IMR-90 (cell line): ENCODE measurements at regions not wholly inside any gene's neighbourhood (a gene's known extent, or its start where the extent isn't known, plus 50 kb on each side); places are given as distances from the start of the nearest gene placed in this dataset.

Experiments used
- ATAC-seq: fragments of 200-7000 bp; cut with Tn5 transposase; 2 replicates; pipeline ENCODE4 v1.9.1; 2020; ENCODE audit warnings: low read depth, mild to moderate bottlenecking, moderate library complexity
- BruUV-seq: library from RNA; stranded (reverse); fragments of 400-500 nt; replicated peaks from 2 replicates; lab custom pipeline; 2021; lab: Mats Ljungman, UMichigan
- CTCF ChIA-PET: fragments of 300-600 bp; formaldehyde crosslinking; extraction: SDS; loops from one replicate; lab custom pipeline; 2021; ENCODE audit warnings: antibody characterized with exemption; lab: Yijun Ruan, JAX
- POLR2A ChIA-PET: fragments of 300-600 bp; sonication (Branson Sonifier 250); formaldehyde crosslinking; loops from one replicate; lab custom pipeline; 2022; ENCODE audit warnings: antibody characterized with exemption; ENCODE audit not compliant: unreplicated experiment; lab: Charles Lee
- DNase-seq: peaks from one replicate; pipeline ENCODE4 v3.0.0; 2013
- H2AFZ ChIP-seq: replicated peaks from 2 replicates; pipeline ENCODE3; 2013; ENCODE audit warnings: low read length, mild to moderate bottlenecking; ENCODE audit not compliant: poor library complexity
- H2AK5ac ChIP-seq: 2 replicates; pipeline ENCODE4 v1.6.1; 2013; ENCODE audit warnings: low read depth, low read length, inconsistent platforms
- H2AK9ac ChIP-seq: replicated peaks from 2 replicates; pipeline ENCODE3; 2013; ENCODE audit warnings: mild to moderate bottlenecking, low read depth, low read length, moderate library complexity; ENCODE audit not compliant: poor library complexity
- H2BK120ac ChIP-seq: 2 replicates; pipeline ENCODE4 v1.6.1; 2013; ENCODE audit warnings: low read depth, low read length, inconsistent platforms
- H2BK15ac ChIP-seq: 3 replicates; pipeline ENCODE4 v1.6.1; 2013; ENCODE audit warnings: low read depth, low read length, inconsistent platforms
- H2BK20ac ChIP-seq: 2 replicates; pipeline ENCODE4 v1.6.1; 2013; ENCODE audit warnings: low read depth, mild to moderate bottlenecking, inconsistent platforms, low read length, moderate library complexity
- H2BK5ac ChIP-seq: 2 replicates; pipeline ENCODE4 v1.6.1; 2013; ENCODE audit warnings: mild to moderate bottlenecking, low read depth, low read length, inconsistent platforms; ENCODE audit not compliant: poor library complexity, severe bottlenecking
- H3K14ac ChIP-seq: replicated peaks from 2 replicates; pipeline ENCODE4 v1.6.1; 2013; ENCODE audit warnings: low read depth, low read length, inconsistent platforms
- H3K18ac ChIP-seq: 2 replicates; pipeline ENCODE4 v1.6.1; 2013; ENCODE audit warnings: low read depth, low read length, control low read depth
- H3K23ac ChIP-seq: 2 replicates; pipeline ENCODE4 v1.6.1; 2013; ENCODE audit warnings: low read depth, low read length, inconsistent platforms
- H3K27ac ChIP-seq: 2 replicates; pipeline ENCODE4 v1.5.1; 2013; ENCODE audit warnings: mild to moderate bottlenecking, control low read depth, low read length; ENCODE audit not compliant: insufficient read depth
- H3K27me3 ChIP-seq: 2 replicates; pipeline ENCODE4 v1.6.1; 2013; ENCODE audit warnings: low read length; ENCODE audit not compliant: control insufficient read depth, insufficient read depth
- H3K36me3 ChIP-seq: 2 replicates; pipeline ENCODE4 v1.6.1; 2013; ENCODE audit warnings: low read length, mixed read lengths; ENCODE audit not compliant: control insufficient read depth, insufficient read depth
- H3K4ac ChIP-seq: 2 replicates; pipeline ENCODE4 v1.6.1; 2013; ENCODE audit warnings: low read depth, low read length, inconsistent platforms
- H3K4me1 ChIP-seq: 2 replicates; pipeline ENCODE4 v1.6.1; 2013; ENCODE audit warnings: low read length, mixed read lengths; ENCODE audit not compliant: control insufficient read depth, insufficient read depth
- H3K4me2 ChIP-seq: 2 replicates; pipeline ENCODE4 v1.6.1; 2013; ENCODE audit warnings: low read depth, mild to moderate bottlenecking, control low read depth, low read length, moderate library complexity
- H3K4me3 ChIP-seq: 2 replicates; pipeline ENCODE4 v1.5.1; 2013; ENCODE audit warnings: low read depth, mild to moderate bottlenecking, control low read depth, low read length, moderate library complexity; ENCODE audit not compliant: insufficient read depth
- H3K56ac ChIP-seq: 2 replicates; pipeline ENCODE4 v1.6.1; 2013; ENCODE audit warnings: low read length, inconsistent platforms; ENCODE audit not compliant: insufficient read depth; ENCODE audit errors: extremely low read depth
- H3K79me1 ChIP-seq, 2 experiments: 2 replicates each; pipeline ENCODE4 v1.6.1; 2013; ENCODE audit warnings: low read length in 2 of 2, inconsistent platforms in 1 of 2, low read depth in 1 of 2
- H3K9ac ChIP-seq: 2 replicates; pipeline ENCODE4 v1.6.1; 2013; ENCODE audit warnings: low read depth, low read length, control low read depth
- H3K9me1 ChIP-seq: 2 replicates; pipeline ENCODE4 v1.6.1; 2013; ENCODE audit warnings: low read length, inconsistent platforms; ENCODE audit not compliant: insufficient read depth
- H3K9me3 ChIP-seq: 2 replicates; pipeline ENCODE4 v1.6.1; 2013; ENCODE audit warnings: low read length; ENCODE audit not compliant: control insufficient read depth, insufficient read depth
- H4K20me1 ChIP-seq: 2 replicates; pipeline ENCODE4 v1.6.1; 2013; ENCODE audit warnings: low read length, inconsistent platforms; ENCODE audit not compliant: insufficient read depth
- H4K5ac ChIP-seq: 2 replicates; pipeline ENCODE4 v1.6.1; 2013; ENCODE audit warnings: mild to moderate bottlenecking, low read depth, low read length, control low read depth
- H4K8ac ChIP-seq, 2 experiments: 2 replicates each; pipeline ENCODE4 v1.6.1; 2013; ENCODE audit warnings: low read depth in 2 of 2, low read length in 2 of 2, control low read depth in 1 of 2, inconsistent platforms in 1 of 2
- H4K91ac ChIP-seq: 2 replicates; pipeline ENCODE4 v1.6.1; 2013; ENCODE audit warnings: low read depth, low read length, inconsistent platforms; ENCODE audit not compliant: insufficient read depth
- BHLHE40 ChIP-seq: fragments of 150-350 bp; IDR thresholded peaks from 2 replicates; pipeline ENCODE4 v1.6.1; 2016; ENCODE audit warnings: mild to moderate bottlenecking, low read depth, low read length
- CEBPB ChIP-seq: IDR thresholded peaks from 2 replicates; pipeline ENCODE4 v1.6.1; 2012; ENCODE audit warnings: low read depth, low read length, improper control_type of control experiment
- CHD1 ChIP-seq: IDR thresholded peaks from 2 replicates; pipeline ENCODE4 v1.6.1; 2012; ENCODE audit warnings: low read depth, low read length, improper control_type of control experiment
- CTCF ChIP-seq: conservative IDR thresholded peaks from 2 replicates; pipeline ENCODE4 v1.5.1; 2012; ENCODE audit warnings: mild to moderate bottlenecking, low read depth, low read length, improper control_type of control experiment
- ELK1 ChIP-seq: fragments of 150-350 bp; IDR thresholded peaks from 2 replicates; pipeline ENCODE4 v1.6.1; 2016; ENCODE audit warnings: low read depth, mild to moderate bottlenecking, low read length, moderate library complexity, borderline replicate concordance
- FOS ChIP-seq: fragments of 150-350 bp; IDR thresholded peaks from 2 replicates; pipeline ENCODE4 v1.6.1; 2016; ENCODE audit warnings: low read depth, low read length
- MAFK ChIP-seq: IDR thresholded peaks from 2 replicates; pipeline ENCODE4 v1.6.1; 2012; ENCODE audit warnings: low read depth, low read length, improper control_type of control experiment
- MAZ ChIP-seq: IDR thresholded peaks from 2 replicates; pipeline ENCODE4 v1.6.1; 2012; ENCODE audit warnings: low read depth, mild to moderate bottlenecking, low read length, improper control_type of control experiment, moderate library complexity, borderline replicate concordance
- MXI1 ChIP-seq: IDR thresholded peaks from 2 replicates; pipeline ENCODE4 v1.6.1; 2012; ENCODE audit warnings: low read depth, mild to moderate bottlenecking, low read length, moderate library complexity, borderline replicate concordance
- NFE2L2 ChIP-seq: fragments of 150-350 bp; IDR thresholded peaks from 2 replicates; pipeline ENCODE4 v1.6.1; 2016; ENCODE audit warnings: low read depth, mild to moderate bottlenecking, low read length
- POLR2A ChIP-seq: IDR thresholded peaks from 2 replicates; pipeline ENCODE4 v1.6.1; 2012; ENCODE audit warnings: mild to moderate bottlenecking, low read depth, low read length
- RAD21 ChIP-seq: IDR thresholded peaks from 2 replicates; pipeline ENCODE4 v1.6.1; 2012; ENCODE audit warnings: low read length, improper control_type of control experiment
- RCOR1 ChIP-seq: IDR thresholded peaks from 2 replicates; pipeline ENCODE4 v1.6.1; 2012; ENCODE audit warnings: mild to moderate bottlenecking, low read length, improper control_type of control experiment; ENCODE audit not compliant: insufficient replicate concordance
- RFX5 ChIP-seq: IDR thresholded peaks from 2 replicates; pipeline ENCODE4 v1.8.0; 2012; ENCODE audit warnings: low read depth, mild to moderate bottlenecking, low read length, moderate library complexity
- SMC3 ChIP-seq: fragments of 150-350 bp; IDR thresholded peaks from 2 replicates; pipeline ENCODE4 v1.6.1; 2016; ENCODE audit warnings: low read depth, mild to moderate bottlenecking, antibody characterized with exemption, low read length, moderate library complexity
- USF2 ChIP-seq: fragments of 150-350 bp; IDR thresholded peaks from 2 replicates; pipeline ENCODE4 v1.6.1; 2017; ENCODE audit warnings: mild to moderate bottlenecking, antibody characterized with exemption, low read length, low read depth
- WGBS, 2 experiments: methylation state at CpG; one replicate each; pipeline versions ENCODE4 v1.1.5 to v1.1.7; 2013; ENCODE audit warnings: missing lambda C conversion rate in 2 of 2; ENCODE audit not compliant: insufficient read length in 1 of 2; ENCODE audit errors: extremely low coverage in 2 of 2; 5-methylcytosine and 5-hydroxymethylcytosine counted together
- dilution Hi-C: fragments of 300-500 bp; cut with HindIII; formaldehyde crosslinking; loops from one replicate; pipeline ENCODE4 v1.14.3; 2018; ENCODE audit warnings: low sequenced_read_pairs; ENCODE audit not compliant: unreplicated experiment
- in situ Hi-C: fragments of 300-500 bp; cut with MboI; formaldehyde crosslinking; loops from 3 replicates; pipeline ENCODE4 v1.14.3; 2019; ENCODE audit warnings: low sequenced_read_pairs, inconsistent platforms, mixed read lengths
- intact Hi-C: fragments of 100-400 bp; cut with micrococcal nuclease; formaldehyde crosslinking; loops from 2 replicates; pipeline ENCODE4 v1.10.0; 2022

GRCh38 chr4:74615411-74615810 lies 170.5 kb downstream of the AREG start:
- no peak overlapping the region for H2BK15ac ChIP-seq
- H3K36me3 ChIP-seq, result no peaks in the 10 kb centered on the region
- no peak overlapping the region for H4K91ac ChIP-seq
- no peak overlapping the region for H2AK5ac ChIP-seq
- peaks cover 4% of the 10 kb centered on the region for H3K4me1 ChIP-seq
- intact Hi-C loops (no loop called here), in situ Hi-C loops (no loop called here), dilution Hi-C loops (no loop called here)
- H3K27me3 ChIP-seq, result no peaks in the 10 kb centered on the region
- H3K14ac ChIP-seq, result no peak overlapping the region
- CTCF ChIA-PET, result no interaction called here
- H3K4me2 ChIP-seq, result no peak overlapping the region
- DNase-seq (no peak), ATAC-seq (no peak)
- no peak for TF ChIP-seq ELK1
- no peak for TF ChIP-seq SMC3
- no peak for TF ChIP-seq RCOR1
- no peak for TF ChIP-seq CHD1
- TF ChIP-seq NFE2L2, result no peak
- no peak for TF ChIP-seq MAFK
- TF ChIP-seq MXI1, result no peak
- no peak for TF ChIP-seq CEBPB
- no peak for TF ChIP-seq RFX5
- TF ChIP-seq RAD21, result no peak
- no peak for TF ChIP-seq FOS
- no peak for TF ChIP-seq USF2
- no peak for TF ChIP-seq BHLHE40
- no peak for TF ChIP-seq POLR2A
- no peak for TF ChIP-seq CTCF
- no peak for TF ChIP-seq MAZ
- no peak overlapping the region for H2BK120ac ChIP-seq
- H4K5ac ChIP-seq, result no peak overlapping the region
- H3K9ac ChIP-seq, result no peak overlapping the region
- H3K18ac ChIP-seq, result no peak overlapping the region
- H3K4ac ChIP-seq, result no peak overlapping the region
- no peak overlapping the region for H2AK9ac ChIP-seq
- H4K8ac ChIP-seq, result no peak overlapping the region
- H2BK20ac ChIP-seq, result no peak overlapping the region
- H3K23ac ChIP-seq, result no peak overlapping the region
- no peak overlapping the region for H3K4me3 ChIP-seq
- H2AFZ ChIP-seq, result no peak overlapping the region
- no peak overlapping the region for H2BK5ac ChIP-seq
- POLR2A ChIA-PET, result no interaction called here
- H3K56ac ChIP-seq, result no peak overlapping the region
- H3K9me3 ChIP-seq, result no peaks in the 10 kb centered on the region
- no peaks in the 10 kb centered on the region for H4K20me1 ChIP-seq
- WGBS, 2 experiments, result 72% methylated on average over 2 of the region's 2 CpGs; no CpG with 5 or more reads in 1 of the 2 experiments
- no peaks in the 10 kb centered on the region for H3K9me1 ChIP-seq
- no TSS peak for BruUV-seq
- H3K79me1 ChIP-seq, result no peaks in the 10 kb centered on the region
- no peak overlapping the region for H3K27ac ChIP-seq
